GM06990 (cell line): ENCODE measurements at regions not wholly inside any gene's neighbourhood (a gene's known extent, or its start where the extent isn't known, plus 50 kb on each side); places are given as distances from the start of the nearest gene placed in this dataset.

Source experiments
- DNase-seq: peaks from one replicate; pipeline ENCODE4 v3.0.0-alpha.2; 2011; ENCODE audit not compliant: insufficient read length; ENCODE audit errors: extremely low read depth
- H3K27me3 ChIP-seq: replicated peaks from 2 replicates; pipeline ENCODE4 v1.6.0; 2011; ENCODE audit warnings: low read length; ENCODE audit not compliant: control insufficient read depth, insufficient read depth
- H3K36me3 ChIP-seq: 2 replicates; pipeline ENCODE4 v1.5.1; 2011; ENCODE audit warnings: low read length; ENCODE audit not compliant: control insufficient read depth, insufficient read depth
- H3K4me3 ChIP-seq: replicated peaks from 2 replicates; pipeline ENCODE4 v1.5.1; 2011; ENCODE audit warnings: low read depth, mild to moderate bottlenecking, control low read depth, low read length
- TF ChIP-seq, protein P1 (sequence below): IDR thresholded peaks from 2 replicates; pipeline ENCODE4 v1.5.1; 2011; ENCODE audit warnings: low read length, control low read depth, mild to moderate bottlenecking, inconsistent platforms; ENCODE audit not compliant: insufficient read depth, poor library complexity, severe bottlenecking

DNA sequence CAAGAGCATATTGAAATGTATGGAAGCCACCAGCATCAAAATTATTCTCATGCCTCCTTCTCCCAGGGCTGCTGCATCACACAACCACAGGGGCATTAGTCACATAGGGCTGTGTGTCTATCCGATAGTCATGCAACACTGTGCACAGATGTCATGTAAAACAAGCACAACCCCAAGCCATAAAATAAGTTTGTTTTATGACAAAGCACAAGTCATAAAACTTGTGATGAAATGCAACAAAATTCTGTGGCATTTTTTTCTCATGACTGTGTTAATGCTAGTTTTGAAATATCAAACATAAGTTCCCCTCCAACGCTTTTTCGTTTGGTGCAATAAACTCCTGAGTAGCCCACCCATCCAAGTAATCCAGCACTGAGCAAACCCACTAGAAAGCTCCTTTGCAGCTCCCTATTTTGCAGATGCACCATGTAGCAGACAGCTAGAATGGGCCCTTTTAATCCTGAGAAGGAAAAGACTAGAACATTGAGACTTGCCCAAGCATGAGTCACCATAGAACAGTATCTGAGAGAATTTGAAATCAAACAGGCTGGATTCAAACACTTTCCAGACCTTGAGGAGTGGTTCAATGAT lies 93.3 kb upstream of the ZNF366 start:
- TF ChIP-seq, protein P1, sequence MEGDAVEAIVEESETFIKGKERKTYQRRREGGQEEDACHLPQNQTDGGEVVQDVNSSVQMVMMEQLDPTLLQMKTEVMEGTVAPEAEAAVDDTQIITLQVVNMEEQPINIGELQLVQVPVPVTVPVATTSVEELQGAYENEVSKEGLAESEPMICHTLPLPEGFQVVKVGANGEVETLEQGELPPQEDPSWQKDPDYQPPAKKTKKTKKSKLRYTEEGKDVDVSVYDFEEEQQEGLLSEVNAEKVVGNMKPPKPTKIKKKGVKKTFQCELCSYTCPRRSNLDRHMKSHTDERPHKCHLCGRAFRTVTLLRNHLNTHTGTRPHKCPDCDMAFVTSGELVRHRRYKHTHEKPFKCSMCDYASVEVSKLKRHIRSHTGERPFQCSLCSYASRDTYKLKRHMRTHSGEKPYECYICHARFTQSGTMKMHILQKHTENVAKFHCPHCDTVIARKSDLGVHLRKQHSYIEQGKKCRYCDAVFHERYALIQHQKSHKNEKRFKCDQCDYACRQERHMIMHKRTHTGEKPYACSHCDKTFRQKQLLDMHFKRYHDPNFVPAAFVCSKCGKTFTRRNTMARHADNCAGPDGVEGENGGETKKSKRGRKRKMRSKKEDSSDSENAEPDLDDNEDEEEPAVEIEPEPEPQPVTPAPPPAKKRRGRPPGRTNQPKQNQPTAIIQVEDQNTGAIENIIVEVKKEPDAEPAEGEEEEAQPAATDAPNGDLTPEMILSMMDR: no peak
- H3K4me3 ChIP-seq: no peak overlapping the region
- DNase-seq: no peak
- no peaks in the 10 kb centered on the region for H3K27me3 ChIP-seq
- H3K36me3 ChIP-seq: no peaks in the 10 kb centered on the region

DNA sequence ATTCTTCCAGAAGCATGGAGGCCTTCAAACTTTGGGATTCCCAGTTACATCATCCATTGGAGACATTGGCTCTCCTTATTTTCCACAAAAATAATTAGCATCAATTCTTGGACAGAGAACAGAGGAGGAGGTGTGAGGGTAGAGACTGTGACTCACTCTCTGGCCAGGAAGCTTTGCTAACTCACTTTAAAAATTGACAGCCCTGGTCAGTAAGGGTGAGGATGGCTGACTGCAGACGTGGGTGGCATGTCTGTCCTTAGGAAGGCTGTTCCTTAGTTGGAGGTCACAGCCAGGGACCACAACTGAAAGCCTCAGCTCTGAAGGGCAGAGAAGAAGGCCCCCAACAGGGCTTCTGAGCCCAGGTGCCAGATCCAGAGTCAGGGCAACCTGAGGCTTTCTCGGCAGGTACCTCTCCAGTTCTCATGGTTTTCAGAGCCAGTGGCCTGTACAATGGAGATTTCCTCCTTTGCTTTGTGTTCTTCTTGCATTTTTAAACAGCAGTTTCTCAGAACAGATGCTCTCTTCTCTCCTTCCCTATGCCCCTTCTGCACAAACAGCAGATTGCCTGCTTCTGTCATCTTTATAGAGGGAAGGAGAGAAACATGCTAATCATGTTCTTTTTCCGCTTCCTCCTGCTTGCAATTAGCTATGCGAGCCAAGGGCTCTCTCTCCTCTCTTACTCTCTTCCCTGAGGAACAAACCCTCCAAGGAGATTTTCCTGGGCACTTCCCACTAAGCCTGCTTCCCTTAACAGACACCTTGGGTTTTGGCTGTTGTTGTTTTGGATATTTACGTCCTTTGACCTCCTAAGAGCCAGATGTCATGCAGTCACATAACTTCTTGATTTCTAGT lies 92.5 kb upstream of the ZNF366 start:
- no peak for DNase-seq
- H3K36me3 ChIP-seq: no peaks in the 10 kb centered on the region

DNA sequence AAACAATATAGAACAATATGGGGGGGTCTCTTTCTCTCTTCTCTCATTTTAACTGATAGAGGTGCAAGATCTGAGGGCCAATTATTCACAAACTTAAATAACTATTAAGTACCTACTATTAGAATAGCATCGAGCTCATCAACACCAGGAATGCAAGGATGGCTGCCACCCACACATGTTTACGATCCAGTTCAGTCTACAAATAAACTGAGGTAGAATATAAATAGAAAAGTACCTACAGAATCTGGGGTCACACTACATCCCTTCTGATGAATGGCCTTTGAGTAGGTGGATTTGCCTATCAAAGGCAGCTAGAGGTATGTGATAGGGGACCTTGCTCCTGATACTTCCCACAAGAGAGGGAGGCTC lies 91.8 kb upstream of the ZNF366 start:
- no peak for DNase-seq
- Histone ChIP-seq H3K36me3 (no peaks in the 10 kb centered on the region), H3K4me3 (no peak overlapping the region), H3K27me3 (no peaks in the 10 kb centered on the region)
- TF ChIP-seq, protein P1: no peak

More for the DNA sequence above, 92.5 kb upstream of the ZNF366 start:
- Histone ChIP-seq H3K4me3 (no peak overlapping the region), H3K27me3 (no peaks in the 10 kb centered on the region)
- TF ChIP-seq, protein P1: no peak

GRCh38 chr5:72598401-72599064 lies 91.3 kb upstream of the ZNF366 start:
- no peaks in the 10 kb centered on the region for H3K27me3 ChIP-seq
- no peaks in the 10 kb centered on the region for H3K36me3 ChIP-seq
- H3K4me3 ChIP-seq: no peak overlapping the region
- TF ChIP-seq, protein P1: no peak
- peak; percentile 17 for DNase-seq

DNA sequence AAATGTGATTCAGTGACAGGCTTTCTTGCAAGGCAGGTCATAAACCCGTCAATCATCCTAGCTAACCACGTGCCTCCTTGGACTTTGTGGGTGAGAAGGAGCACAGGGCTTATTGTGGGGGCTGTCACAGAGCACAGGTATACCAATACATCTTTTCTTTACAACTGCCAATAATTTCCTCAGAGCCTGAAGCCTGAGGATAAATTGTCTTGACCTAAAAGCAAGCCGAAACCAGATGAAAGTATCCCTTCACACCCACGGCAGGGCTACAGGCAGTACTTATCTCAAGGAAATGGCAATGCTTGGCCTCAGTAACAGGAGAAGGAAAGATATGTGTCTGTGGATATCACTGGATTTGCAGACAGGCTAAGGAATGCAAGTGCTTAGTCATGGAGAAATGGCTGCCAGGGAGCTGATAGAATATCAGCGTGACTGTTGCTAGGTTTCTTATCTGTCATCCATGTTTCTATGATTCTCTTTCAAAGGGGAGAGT lies 90.3 kb upstream of the ZNF366 start:
- no peak overlapping the region for H3K4me3 ChIP-seq
- no peak for DNase-seq
- no peaks in the 10 kb centered on the region for H3K27me3 ChIP-seq
- TF ChIP-seq, protein P1: no peak
- H3K36me3 ChIP-seq: no peaks in the 10 kb centered on the region
